HG02623 (cell line): ENCODE measurements at regions not wholly inside any gene's neighbourhood (a gene's known extent, or its start where the extent isn't known, plus 50 kb on each side); places are given as distances from the start of the nearest gene placed in this dataset.
"Not testable (repeated sequence)": the region's sequence is repeated elsewhere in the genome, so short reads cannot be mapped to it uniquely, and the experiment has no call there.

ENCODE experiments used
- ATAC-seq: cut with Tn5 transposase; IDR thresholded peaks from one replicate; pipeline ENCODE4 v1.9.1; 2021; ENCODE audit warnings: moderate library complexity; ENCODE audit not compliant: unreplicated experiment

- ATAC-seq, result no peak
Observed at GRCh38 chr4:11069083-11069482, 359.6 kb downstream of the HS3ST1 start.

DNA sequence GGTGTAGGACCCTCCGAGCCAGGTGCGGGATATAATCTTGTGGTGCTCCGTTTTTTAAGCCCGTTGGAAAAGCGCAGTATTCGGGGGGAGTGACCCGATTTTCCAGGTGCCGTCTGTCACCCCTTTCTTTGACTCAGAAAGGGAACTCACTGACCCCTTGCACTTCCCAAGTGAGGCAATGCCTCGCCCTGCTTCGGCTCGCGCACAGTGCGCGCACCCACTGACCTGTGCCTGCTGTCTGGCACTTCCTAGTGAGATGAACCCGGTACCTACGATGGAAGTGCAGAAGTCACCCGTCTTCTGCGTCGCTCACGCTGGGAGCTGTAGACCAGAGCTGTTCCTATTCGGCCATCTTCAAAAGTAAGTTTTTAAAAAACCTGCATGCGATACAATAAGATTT lies 362.1 kb downstream of the HS3ST1 start:
- ATAC-seq, result not testable (repeated sequence)

DNA sequence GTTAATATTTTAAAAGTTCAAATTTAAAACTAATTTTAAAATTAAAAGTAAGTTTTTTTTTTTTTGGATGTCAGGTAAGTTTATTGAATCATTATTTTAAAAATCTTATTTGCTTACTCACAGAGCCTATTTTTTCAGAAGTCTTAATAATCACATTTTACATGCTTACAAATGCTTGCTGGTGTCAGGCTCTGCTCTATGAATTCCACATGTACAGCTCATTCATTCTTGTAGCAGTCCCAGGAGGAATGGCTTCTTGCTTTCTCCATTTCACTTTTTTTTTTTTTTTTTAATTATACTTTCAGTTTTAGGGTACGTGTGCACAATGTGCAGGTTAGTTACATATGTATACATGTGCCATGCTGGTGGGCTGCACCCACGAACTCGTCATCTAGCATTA lies 368.1 kb downstream of the HS3ST1 start:
- not testable (repeated sequence) for ATAC-seq

DNA sequence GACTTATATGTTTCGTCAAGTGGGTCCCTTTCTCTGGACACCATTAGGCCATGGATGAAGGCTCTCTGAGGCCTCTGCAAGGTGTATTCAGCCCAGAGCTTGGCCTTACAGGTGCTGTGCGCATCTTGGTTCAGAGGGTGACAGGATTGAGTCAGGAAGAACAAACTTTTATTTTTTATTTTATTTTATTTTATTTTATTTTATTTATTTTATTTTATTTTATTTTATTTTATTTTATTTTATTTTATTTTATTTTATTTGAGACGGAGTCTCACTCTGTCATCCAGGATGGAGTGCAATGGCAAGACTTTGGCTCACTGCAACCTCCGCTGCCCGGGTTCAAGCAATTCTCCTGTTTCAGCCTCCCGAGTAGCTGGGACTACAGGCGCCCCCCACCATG lies 370.4 kb upstream of the CLNK start:
- not testable (repeated sequence) for ATAC-seq

DNA sequence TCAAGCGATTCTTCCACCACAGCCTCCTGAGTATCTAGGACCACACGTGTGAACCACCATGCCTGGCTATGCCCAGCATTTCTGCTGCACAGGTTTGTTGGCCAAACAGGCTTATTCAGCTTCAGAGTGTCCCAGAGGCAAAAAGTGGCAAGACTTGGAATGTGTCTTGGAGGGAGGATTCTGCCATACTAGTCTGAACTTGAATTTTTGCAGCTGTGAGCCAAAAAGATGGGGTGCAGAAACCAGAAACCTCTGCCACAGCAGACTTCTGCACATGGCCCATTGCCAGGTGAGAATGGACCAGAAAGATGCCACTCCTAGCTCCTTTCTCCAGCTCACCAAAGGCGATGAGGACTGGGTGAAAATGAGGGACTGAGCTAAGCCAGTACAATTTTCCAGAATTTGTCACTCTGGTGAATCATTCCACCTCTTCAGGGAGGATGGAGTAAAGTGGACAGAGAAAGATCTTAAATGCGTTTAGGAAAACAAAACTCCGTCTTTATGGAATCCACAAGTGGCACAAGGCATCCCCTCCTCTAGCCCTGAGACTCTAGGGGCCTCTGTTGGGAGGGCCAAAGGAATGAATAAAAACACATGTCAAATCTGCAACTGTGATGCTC lies 369.1 kb upstream of the CLNK start:
- ATAC-seq, result no peak

- ATAC-seq, result no peak
Observed at GRCh38 chr4:11051181-11051580, 366.6 kb upstream of the CLNK start.

DNA sequence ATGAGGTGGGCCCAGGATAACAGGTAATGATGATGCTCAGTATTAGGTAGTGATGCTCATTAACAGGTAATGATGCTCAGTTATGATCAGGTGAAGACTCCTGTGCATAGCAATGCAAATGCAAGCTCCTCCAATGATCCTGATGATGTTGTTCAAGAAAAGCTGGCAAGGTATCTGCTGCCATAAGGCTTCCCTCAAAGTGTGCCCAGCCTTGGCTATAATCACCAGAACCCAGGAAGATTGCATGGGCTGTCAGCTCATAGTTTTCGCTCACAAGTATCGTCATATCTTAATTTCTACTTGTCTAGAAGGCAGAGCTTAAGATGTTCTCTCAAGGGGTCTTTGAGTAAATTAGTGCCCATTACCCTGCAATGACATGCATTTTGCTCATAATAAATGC lies 366.2 kb upstream of the CLNK start:
- ATAC-seq, result no peak

GRCh38 chr4:11049001-11049400 lies 364.4 kb upstream of the CLNK start:
- ATAC-seq, result no peak

GRCh38 chr4:11042760-11043159 lies 358.2 kb upstream of the CLNK start:
- ATAC-seq, result no peak

DNA sequence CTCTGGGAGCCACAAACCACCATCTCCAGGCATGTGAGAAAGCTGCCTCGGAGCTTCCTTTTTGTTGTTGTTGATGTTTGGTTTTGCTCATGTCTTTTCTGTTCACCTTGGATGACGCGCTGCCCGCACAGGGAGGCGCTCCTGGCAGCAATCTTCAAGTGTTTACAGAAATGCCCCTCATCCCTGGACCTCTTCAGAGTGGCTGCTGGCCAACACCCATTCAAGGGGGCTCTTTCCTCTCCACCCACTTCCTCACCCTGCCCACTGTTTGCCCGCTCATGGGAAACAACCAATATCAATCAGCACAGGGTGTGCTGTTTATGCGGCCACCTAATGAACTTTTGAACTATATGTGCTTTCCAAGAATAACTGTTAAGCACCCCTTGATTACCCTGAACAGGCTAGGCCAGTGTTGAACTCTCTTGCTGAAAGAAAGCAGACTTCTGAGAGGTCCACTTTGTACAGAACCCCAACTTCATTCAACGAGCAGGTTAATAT lies 355.1 kb upstream of the CLNK start:
- ATAC-seq, result no peak

DNA sequence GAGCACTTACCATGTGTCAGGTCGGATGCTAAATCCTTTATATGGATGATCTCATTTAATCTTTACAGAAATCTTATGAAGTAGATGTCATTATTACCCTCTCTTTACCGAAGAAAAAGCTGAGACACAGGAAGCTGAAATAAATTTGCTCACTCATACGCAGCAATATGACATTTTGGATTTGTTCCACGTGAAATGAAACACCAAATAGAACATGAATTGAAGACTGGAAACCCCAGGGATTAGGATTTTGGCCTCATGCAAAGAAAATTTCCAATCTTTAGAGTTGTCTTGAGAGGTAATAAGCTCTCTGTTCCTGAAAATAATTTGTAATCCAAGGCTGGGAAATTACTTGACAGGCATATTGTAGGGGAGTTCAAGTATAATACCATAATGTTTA lies 354.4 kb upstream of the CLNK start:
- ATAC-seq, result no peak

- no peak for ATAC-seq
Observed at GRCh38 chr4:11037637-11038036, 353.1 kb upstream of the CLNK start.

- no peak for ATAC-seq
Observed at GRCh38 chr4:11028334-11028733, 343.8 kb upstream of the CLNK start.

DNA sequence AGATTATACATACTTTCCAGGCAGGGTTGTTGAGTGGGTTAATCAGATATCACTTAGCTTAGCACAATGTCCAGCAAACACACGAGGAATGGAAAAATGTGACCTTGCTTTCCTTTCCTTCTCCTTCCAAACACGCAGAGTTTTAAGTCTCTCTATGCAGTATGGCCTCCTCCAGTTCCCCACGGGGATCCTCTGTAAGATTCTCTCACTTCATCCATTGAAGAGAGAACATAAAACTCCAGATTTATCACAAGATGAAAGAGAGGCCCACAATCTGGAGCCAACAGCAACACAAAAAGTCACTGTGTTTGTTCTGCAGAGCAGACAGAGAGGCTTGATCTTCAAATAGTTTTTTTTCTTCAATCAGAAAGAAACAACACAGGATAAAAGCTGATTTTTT lies 336.8 kb upstream of the CLNK start:
- ATAC-seq, result no peak

- ATAC-seq, result no peak
Observed at GRCh38 chr4:11019451-11020240, 335.1 kb upstream of the CLNK start.

GRCh38 chr4:11014199-11014598 lies 329.6 kb upstream of the CLNK start:
- ATAC-seq, result no peak

DNA sequence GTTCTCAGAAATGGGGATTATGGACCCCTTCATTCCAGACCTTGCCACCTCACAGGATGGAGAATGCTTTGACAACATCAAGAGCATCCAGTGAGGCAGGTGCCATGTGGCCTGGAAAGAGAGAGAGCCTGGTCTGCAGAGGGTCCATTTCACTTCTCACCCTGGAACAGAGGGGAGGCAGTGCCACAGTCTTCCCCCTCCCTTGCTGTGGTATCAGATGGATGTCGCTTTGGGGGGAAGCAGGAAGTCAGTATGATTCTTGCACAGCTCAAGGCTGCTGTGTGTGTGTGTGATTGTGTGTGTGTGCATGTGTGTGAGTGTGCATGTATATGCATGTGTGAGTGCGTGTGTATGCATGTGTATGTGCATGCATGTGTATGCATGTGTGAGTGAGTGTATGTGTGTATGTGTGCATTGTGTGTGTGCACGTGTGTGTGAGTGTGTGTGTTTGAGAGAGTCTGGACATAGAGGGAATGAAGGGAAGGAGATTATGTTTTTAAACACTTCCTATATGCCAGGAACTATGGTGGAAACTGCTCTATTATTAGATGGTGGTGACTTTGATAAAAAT lies 328.6 kb upstream of the CLNK start:
- no peak for ATAC-seq

DNA sequence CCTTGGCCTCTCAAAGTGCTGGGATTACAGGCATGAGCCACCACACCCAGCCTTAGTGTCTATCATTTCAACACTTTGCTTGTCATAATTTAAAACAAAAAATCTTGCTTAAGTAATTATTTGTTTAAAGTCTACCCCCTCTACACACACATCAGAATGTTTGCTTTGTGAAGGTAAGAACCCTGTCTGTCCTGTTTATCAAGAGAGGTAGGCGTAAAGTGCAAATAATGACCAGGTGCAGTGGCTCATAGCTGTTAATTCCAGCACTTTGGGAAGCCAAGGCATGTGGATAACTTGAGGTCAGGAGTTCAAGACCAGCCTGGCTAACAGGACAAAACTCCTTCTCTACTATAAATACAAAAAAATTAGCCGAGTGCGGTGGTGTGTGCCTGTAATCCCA lies 326.7 kb upstream of the CLNK start:
- no peak for ATAC-seq

GRCh38 chr4:11010624-11011023 lies 326.1 kb upstream of the CLNK start:
- no peak for ATAC-seq

DNA sequence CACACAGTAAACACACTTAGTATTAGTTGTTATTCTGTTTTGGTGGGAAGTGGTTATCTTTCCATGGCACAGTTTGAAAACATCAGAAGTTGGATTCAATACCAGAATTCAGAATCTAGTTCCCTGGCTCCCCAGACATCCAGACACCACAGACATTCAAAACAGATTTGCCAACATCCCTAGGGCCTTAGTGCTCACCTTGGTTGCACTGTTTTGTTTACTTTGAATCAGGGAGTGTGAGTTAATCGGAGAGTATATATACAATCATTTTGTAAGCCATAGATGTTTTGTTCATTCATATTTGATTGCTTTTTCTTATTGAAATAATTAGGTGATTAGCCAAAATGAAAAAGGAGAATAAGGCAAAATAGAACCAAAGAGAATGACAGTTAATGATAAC lies 324.7 kb upstream of the CLNK start:
- no peak for ATAC-seq

DNA sequence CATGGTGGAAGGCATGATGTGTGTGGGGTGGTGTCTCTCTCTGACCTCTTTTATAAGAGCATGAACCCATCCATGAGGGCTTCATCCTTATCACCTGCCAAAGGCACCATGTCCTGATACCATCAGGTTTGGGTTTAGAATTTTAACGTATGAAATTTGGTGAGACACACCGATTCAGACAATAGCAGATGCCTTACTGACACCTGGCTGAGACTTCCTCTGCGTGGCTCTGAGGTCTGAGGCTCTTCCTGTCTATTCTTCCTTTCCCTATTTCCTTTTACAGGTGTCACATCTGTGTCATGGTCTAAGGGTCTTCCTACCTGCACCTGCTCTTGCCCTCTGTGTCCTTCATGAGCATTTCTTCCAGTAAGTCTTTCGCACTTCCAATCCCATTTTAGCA lies 320.7 kb upstream of the CLNK start:
- ATAC-seq, result no peak

DNA sequence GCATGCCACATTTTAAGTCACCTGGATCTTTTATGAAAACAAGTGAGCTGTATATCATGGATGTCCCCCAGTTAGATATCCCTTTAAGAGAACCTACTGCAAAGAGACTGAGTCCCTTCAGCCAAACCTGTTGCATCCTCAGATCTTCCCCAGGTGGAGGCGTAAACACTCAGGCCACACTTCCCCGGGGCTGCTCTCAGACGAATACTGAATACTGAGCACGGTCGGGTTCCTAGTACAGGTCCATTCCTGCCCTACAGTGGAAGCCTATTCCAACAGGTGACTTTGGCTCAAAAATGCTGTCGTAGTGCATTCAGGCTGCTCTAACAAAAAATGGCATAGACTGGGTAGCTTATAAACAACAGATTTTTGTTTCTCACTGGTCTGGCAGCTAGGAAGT lies 320.2 kb upstream of the CLNK start:
- no peak for ATAC-seq
